HCT116 (cell line): ENCODE measurements at regions not wholly inside any gene's neighbourhood (a gene's known extent, or its start where the extent isn't known, plus 50 kb on each side); places are given as distances from the start of the nearest gene placed in this dataset.

Source experiments
- ATAC-seq: fragments of 200-7000 bp; cut with Tn5 transposase; 2 replicates; pipeline ENCODE4 v1.9.1; 2020; ENCODE audit warnings: mild to moderate bottlenecking, moderate library complexity
- BruUV-seq: library from RNA; stranded (reverse); fragments of 400-500 nt; replicated peaks from 2 replicates; lab custom pipeline; 2021; lab: Mats Ljungman, UMichigan
- CTCF ChIA-PET: fragments of 300-600 bp; sonication (Branson Sonifier 250); formaldehyde crosslinking; loops from one replicate; lab custom pipeline; 2021; ENCODE audit warnings: antibody characterized with exemption; lab: Charles Lee
- POLR2A ChIA-PET: fragments of 300-600, 350-600 bp; sonication (Branson Sonifier 250); formaldehyde crosslinking; loops from one replicate; lab custom pipeline; 2021; ENCODE audit warnings: antibody characterized with exemption; lab: Charles Lee
- RAD21 ChIA-PET, 2 experiments: fragments of 300-600 bp; sonication (Branson Sonifier 250); formaldehyde crosslinking; loops; one replicate each; lab custom pipeline; 2023; ENCODE audit warnings: low total read pairs in 2 of 2; ENCODE audit not compliant: uncharacterized antibody in 2 of 2, unreplicated experiment in 2 of 2, low non-redundant PET in 1 of 2; lab: Charles Lee
- DNase-seq: peaks from one replicate; pipeline ENCODE4 v3.0.0-alpha.2; 2010; ENCODE audit warnings: low read depth, low spot score
- H2AFZ ChIP-seq: fragments of 200-600 bp; shearing (Covaris generic), sonication (generic); 2 replicates; pipeline ENCODE4 v1.6.1; 2017; ENCODE audit warnings: low read depth, mixed run types, mixed read lengths, antibody characterized with exemption, low read length; ENCODE audit not compliant: poor library complexity, severe bottlenecking
- H3K27ac ChIP-seq: 2 replicates; pipeline ENCODE4 v1.5.1; 2012; ENCODE audit warnings: low read depth, low read length
- H3K27me3 ChIP-seq: fragments of 200-600 bp; sonication (generic); 2 replicates; pipeline ENCODE4 v1.6.1; 2016; ENCODE audit warnings: mixed run types, low read length, mixed read lengths; ENCODE audit not compliant: insufficient read depth
- H3K36me3 ChIP-seq, 2 experiments: fragments of 200-500 bp in 1 of 2; fragments of 200-600 bp in 1 of 2; sonication (Bioruptor generic) in 1 of 2; sonication (generic) in 1 of 2; 2 replicates each; pipeline versions ENCODE4 v1.5.1 to v1.6.1; 2014 to 2016; ENCODE audit warnings: low read length in 2 of 2, inconsistent platforms in 1 of 2, mixed read lengths in 1 of 2, mixed run types in 1 of 2; ENCODE audit not compliant: insufficient read depth in 2 of 2, control insufficient read depth in 1 of 2
- H3K4me1 ChIP-seq, 2 experiments: fragments of 200-600 bp in 1 of 2; sonication (generic) in 1 of 2; 2 replicates each; pipeline versions ENCODE4 v1.5.1 to v1.6.1; 2012 to 2017; ENCODE audit warnings: low read length in 2 of 2, inconsistent platforms in 1 of 2, mild to moderate bottlenecking in 1 of 2, mixed read lengths in 1 of 2, mixed run types in 1 of 2, moderate library complexity in 1 of 2; ENCODE audit not compliant: insufficient read depth in 2 of 2, control insufficient read depth in 1 of 2
- H3K4me2 ChIP-seq: fragments of 200-600 bp; sonication (generic); 2 replicates; pipeline ENCODE4 v1.6.1; 2017; ENCODE audit warnings: mixed run types, low read length, mixed read lengths
- H3K4me3 ChIP-seq, 2 experiments: fragments of 200-600 bp in 1 of 2; sonication (generic) in 1 of 2; replicated peaks in 1 of 2; 2 replicates each; pipeline ENCODE4 v1.5.1; 2011 to 2016; ENCODE audit warnings: low read length in 2 of 2, control low read depth in 1 of 2, low read depth in 1 of 2, mild to moderate bottlenecking in 1 of 2, mixed read lengths in 1 of 2, mixed run types in 1 of 2
- H3K79me2 ChIP-seq: fragments of 200-600 bp; sonication (generic); 2 replicates; pipeline ENCODE4 v1.6.1; 2017; ENCODE audit warnings: mild to moderate bottlenecking, mixed run types, low read length, moderate library complexity, mixed read lengths; ENCODE audit not compliant: insufficient read depth
- H3K9ac ChIP-seq: fragments of 200-600 bp; sonication (generic); 2 replicates; pipeline ENCODE4 v1.6.1; 2016; ENCODE audit warnings: low read length, mixed read lengths
- H3K9me2 ChIP-seq: fragments of 200-600 bp; sonication (generic), shearing (Covaris generic); 2 replicates; pipeline ENCODE4 v1.6.1; 2017; ENCODE audit warnings: mixed run types, mild to moderate bottlenecking, moderate library complexity; ENCODE audit not compliant: insufficient read depth
- H3K9me3 ChIP-seq, 2 experiments: fragments of 200-500 bp in 1 of 2; fragments of 200-600 bp in 1 of 2; sonication (Bioruptor generic) in 1 of 2; sonication (generic) in 1 of 2; 2 replicates each; pipeline ENCODE4 v1.6.1; 2014 to 2017; ENCODE audit warnings: low read length in 2 of 2, mixed read lengths in 2 of 2, inconsistent platforms in 1 of 2, low read depth in 1 of 2, mild to moderate bottlenecking in 1 of 2, mixed run types in 1 of 2, moderate library complexity in 1 of 2; ENCODE audit not compliant: control insufficient read depth in 1 of 2, insufficient read depth in 1 of 2
- H4K20me1 ChIP-seq: fragments of 200-600 bp; sonication (generic), shearing (Covaris generic); 2 replicates; pipeline ENCODE4 v1.6.1; 2017; ENCODE audit warnings: mixed run types, mild to moderate bottlenecking, moderate library complexity; ENCODE audit not compliant: insufficient read depth
- CEBPB ChIP-seq: IDR thresholded peaks from 2 replicates; pipeline ENCODE4 v1.6.1; 2012; ENCODE audit warnings: low read depth
- CTCF ChIP-seq, 3 experiments: fragments of 200-600 bp in 1 of 3; sonication (generic) in 1 of 3; IDR thresholded peaks in 2 of 3; conservative IDR thresholded peaks in 1 of 3; 2 replicates each; pipeline ENCODE4 v1.5.1; 2012 to 2017; ENCODE audit warnings: low read depth in 2 of 3, low read length in 2 of 3, antibody characterized with exemption in 1 of 3, borderline replicate concordance in 1 of 3, control low read depth in 1 of 3, mild to moderate bottlenecking in 1 of 3, mixed read lengths in 1 of 3, mixed run types in 1 of 3, moderate library complexity in 1 of 3; ENCODE audit not compliant: insufficient read depth in 1 of 3
- ELF1 ChIP-seq: IDR thresholded peaks from 2 replicates; pipeline ENCODE4 v1.6.1; 2012; ENCODE audit warnings: low read depth, borderline replicate concordance
- EZH2phosphoT487 ChIP-seq: fragments of 200-600 bp; IDR thresholded peaks from 2 replicates; pipeline ENCODE4 v1.6.1; 2018; ENCODE audit warnings: antibody characterized with exemption, borderline replicate concordance
- FOSL1 ChIP-seq: IDR thresholded peaks from 2 replicates; pipeline ENCODE4 v1.6.1; 2012; ENCODE audit warnings: low read depth
- RAD21 ChIP-seq: IDR thresholded peaks from 2 replicates; pipeline ENCODE4 v1.6.1; 2012; ENCODE audit warnings: low read depth, mild to moderate bottlenecking
- SRF ChIP-seq: IDR thresholded peaks from 2 replicates; pipeline ENCODE4 v1.6.1; 2012; ENCODE audit warnings: low read depth
- TCF7L2 ChIP-seq: IDR thresholded peaks from 2 replicates; pipeline ENCODE4 v1.7.0; 2011; ENCODE audit warnings: borderline replicate concordance, inconsistent platforms; ENCODE audit not compliant: insufficient read depth, insufficient read length; ENCODE audit errors: extremely low read depth
- ZNF274 ChIP-seq: fragments of 200-500 bp; sonication (Bioruptor generic); IDR thresholded peaks from 2 replicates; pipeline ENCODE4 v1.6.1; 2014; ENCODE audit warnings: mild to moderate bottlenecking, low read depth, low read length, inconsistent platforms
- intact Hi-C: fragments of 100-400 bp; cut with micrococcal nuclease; formaldehyde crosslinking; loops from 2 replicates; pipeline ENCODE4 v1.10.0; 2022
- TF ChIP-seq, protein P1 (sequence below): IDR thresholded peaks from 2 replicates; pipeline ENCODE4 v1.6.1; 2012

DNA sequence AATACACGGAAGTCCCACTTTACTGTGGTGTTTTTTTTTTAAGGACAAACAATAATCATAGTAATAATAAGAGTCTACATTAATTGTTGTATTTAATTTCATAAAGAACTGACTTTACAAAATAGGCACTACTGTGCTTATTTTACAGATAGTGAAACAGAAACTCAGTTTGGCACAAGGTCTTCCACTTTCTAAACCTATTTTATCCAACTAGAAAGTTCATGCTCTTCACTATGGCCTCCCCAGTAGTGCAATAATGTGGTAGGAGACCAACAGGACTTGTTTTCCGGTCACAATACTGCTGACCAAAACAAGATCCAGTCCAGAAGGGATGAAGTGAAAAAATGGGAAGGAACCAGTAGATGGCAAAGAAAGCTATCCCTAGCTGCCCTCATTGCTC, 531.6 kb downstream of the CAAP1 start:
- Histone ChIP-seq H3K4me3 (no peak overlapping the region), H3K36me3 (no peaks in the 10 kb centered on the region), H3K9me3 (peaks cover 0 to 19% of the 10 kb centered on the region in 2 experiments; a peak in 1 of 4 replicates), H4K20me1 (no peaks in the 10 kb centered on the region), H3K79me2 (no peaks in the 10 kb centered on the region), H3K4me2 (no peak overlapping the region), H3K4me1 (no peaks in the 10 kb centered on the region), H3K9me2 (no peaks in the 10 kb centered on the region), H2AFZ (no peak overlapping the region), H3K27ac (no peak overlapping the region), H3K9ac (no peak overlapping the region), H3K27me3 (no peaks in the 10 kb centered on the region)
- no TSS peak for BruUV-seq
- no peak for TF ChIP-seq RAD21
- no peak for TF ChIP-seq TCF7L2
- TF ChIP-seq EZH2phosphoT487, result no peak
- TF ChIP-seq, protein P1, sequence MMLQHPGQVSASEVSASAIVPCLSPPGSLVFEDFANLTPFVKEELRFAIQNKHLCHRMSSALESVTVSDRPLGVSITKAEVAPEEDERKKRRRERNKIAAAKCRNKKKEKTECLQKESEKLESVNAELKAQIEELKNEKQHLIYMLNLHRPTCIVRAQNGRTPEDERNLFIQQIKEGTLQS, result no peak
- TF ChIP-seq FOSL1, result no peak
- no peak for TF ChIP-seq ELF1
- no peak for TF ChIP-seq CTCF (IDR thresholded peaks at IDR 0.05 in 2 of 3, conservative IDR thresholded peaks at IDR 0.05 in 1 of 3; ENCODE audit: borderline replicate concordance in 1 of 3, insufficient read depth in 1 of 3, low read depth in 2 of 3, low read length in 2 of 3)
- no peak for TF ChIP-seq CEBPB
- TF ChIP-seq SRF, result no peak
- TF ChIP-seq ZNF274, result no peak
- ChIA-PET CTCF (no interaction called here), RAD21 (no interaction called here), POLR2A (no interaction called here)
- intact Hi-C loops, result no loop called here
- DNase-seq, result no peak
- ATAC-seq, result no peak
